ENCODE measurements at regions not wholly inside any gene's neighbourhood (a gene's known extent, or its start where the extent isn't known, plus 50 kb on each side); places are given as distances from the start of the nearest gene placed in this dataset.

GRCh38 chr20:39853050-39853449 is 836.0 kb downstream of the MAFB start:
- 72% methylated on average over 3 of the region's 3 CpGs for WGBS
- Histone ChIP-seq H3K36me3 (ENCODE audit: insufficient read depth, low read length) (no peaks in the 10 kb centered on the region), H3K27ac (ENCODE audit: low read depth, low read length) (no peak overlapping the region), H3K27me3 (ENCODE audit: insufficient read depth, low read length) (no peaks in the 10 kb centered on the region), H3K9ac (ENCODE audit: low read depth, low read length) (no peak overlapping the region), H3K9me3 (ENCODE audit: insufficient read depth, low read depth, low read length) (no peaks in the 10 kb centered on the region), H3K4me3 (ENCODE audit: low read length) (no peak overlapping the region), H3K4me1 (ENCODE audit: insufficient read depth, low read length) (peaks cover 32% of the 10 kb centered on the region)

GRCh38 chr20:39851459-39851858 is 837.6 kb downstream of the MAFB start:
- Histone ChIP-seq H3K9ac (ENCODE audit: low read depth, low read length) (no peak overlapping the region), H3K36me3 (ENCODE audit: insufficient read depth, low read length) (no peaks in the 10 kb centered on the region), H3K27me3 (ENCODE audit: insufficient read depth, low read length) (no peaks in the 10 kb centered on the region), H3K4me3 (ENCODE audit: low read length) (no peak overlapping the region), H3K9me3 (ENCODE audit: insufficient read depth, low read depth, low read length) (no peaks in the 10 kb centered on the region), H3K27ac (ENCODE audit: low read depth, low read length) (no peak overlapping the region), H3K4me1 (ENCODE audit: insufficient read depth, low read length) (peaks cover 32% of the 10 kb centered on the region)
- 76% methylated on average over 3 of the region's 3 CpGs for WGBS

- H3K9me3 ChIP-seq (ENCODE audit: insufficient read depth, low read depth, low read length), result no peaks in the 10 kb centered on the region
- no peaks in the 10 kb centered on the region for H3K36me3 ChIP-seq (ENCODE audit: insufficient read depth, low read length)
- H3K27ac ChIP-seq (ENCODE audit: low read depth, low read length), result no peak overlapping the region
- H3K4me1 ChIP-seq (ENCODE audit: insufficient read depth, low read length), result peaks cover 32% of the 10 kb centered on the region
- 70% methylated on average over 5 of the region's 5 CpGs for WGBS
- H3K4me3 ChIP-seq (ENCODE audit: low read length), result no peak overlapping the region
- no peaks in the 10 kb centered on the region for H3K27me3 ChIP-seq (ENCODE audit: insufficient read depth, low read length)
- H3K9ac ChIP-seq (ENCODE audit: low read depth, low read length), result no peak overlapping the region
Measured at GRCh38 chr20:39850821-39851330, 838.2 kb downstream of the MAFB start.

- H3K9me3 ChIP-seq (ENCODE audit: insufficient read depth, low read depth, low read length), result no peaks in the 10 kb centered on the region
Measured at GRCh38 chr20:39850246-39850645, 838.8 kb downstream of the MAFB start.

GRCh38 chr20:39849664-39850063 is 839.4 kb downstream of the MAFB start:
- H3K9me3 ChIP-seq (ENCODE audit: insufficient read depth, low read depth, low read length), result no peaks in the 10 kb centered on the region
- peaks cover 32% of the 10 kb centered on the region for H3K4me1 ChIP-seq (ENCODE audit: insufficient read depth, low read length)
- no peak overlapping the region for H3K9ac ChIP-seq (ENCODE audit: low read depth, low read length)
- WGBS, result 83% methylated on average over 9 of the region's 9 CpGs
- no peaks in the 10 kb centered on the region for H3K36me3 ChIP-seq (ENCODE audit: insufficient read depth, low read length)
- H3K27me3 ChIP-seq (ENCODE audit: insufficient read depth, low read length), result no peaks in the 10 kb centered on the region
- H3K27ac ChIP-seq (ENCODE audit: low read depth, low read length), result no peak overlapping the region
- no peak overlapping the region for H3K4me3 ChIP-seq (ENCODE audit: low read length)

More at GRCh38 chr20:39850246-39850645, 838.8 kb downstream of the MAFB start:
- no peaks in the 10 kb centered on the region for H3K27me3 ChIP-seq (ENCODE audit: insufficient read depth, low read length)
- no peak overlapping the region for H3K9ac ChIP-seq (ENCODE audit: low read depth, low read length)
- H3K36me3 ChIP-seq (ENCODE audit: insufficient read depth, low read length), result no peaks in the 10 kb centered on the region
- H3K27ac ChIP-seq (ENCODE audit: low read depth, low read length), result no peak overlapping the region
- WGBS, result 87% methylated on average over 1 of the region's 1 CpG
- H3K4me1 ChIP-seq (ENCODE audit: insufficient read depth, low read length), result peaks cover 32% of the 10 kb centered on the region
- no peak overlapping the region for H3K4me3 ChIP-seq (ENCODE audit: low read length)

- Histone ChIP-seq H3K4me3 (ENCODE audit: low read length) (no peak overlapping the region), H3K4me1 (ENCODE audit: insufficient read depth, low read length) (peaks cover 28% of the 10 kb centered on the region)
Measured at GRCh38 chr20:39849171-39849570, 839.9 kb downstream of the MAFB start.

GRCh38 chr20:39839399-39840119 is 849.5 kb downstream of the MAFB start:
- Histone ChIP-seq H3K36me3 (ENCODE audit: insufficient read depth, low read length) (no peaks in the 10 kb centered on the region), H3K27ac (ENCODE audit: low read depth, low read length) (no peak overlapping the region), H3K4me1 (ENCODE audit: insufficient read depth, low read length) (no peaks in the 10 kb centered on the region), H3K4me3 (ENCODE audit: low read length) (no peak overlapping the region), H3K9ac (ENCODE audit: low read depth, low read length) (no peak overlapping the region), H3K27me3 (ENCODE audit: insufficient read depth, low read length) (no peaks in the 10 kb centered on the region), H3K9me3 (ENCODE audit: insufficient read depth, low read depth, low read length) (no peaks in the 10 kb centered on the region)
- 93% methylated on average over 9 of the region's 9 CpGs for WGBS

More at GRCh38 chr20:39849171-39849570, 839.9 kb downstream of the MAFB start:
- no peak overlapping the region for H3K9ac ChIP-seq (ENCODE audit: low read depth, low read length)
- H3K27me3 ChIP-seq (ENCODE audit: insufficient read depth, low read length), result no peaks in the 10 kb centered on the region
- 95% methylated on average over 5 of the region's 5 CpGs for WGBS
- H3K27ac ChIP-seq (ENCODE audit: low read depth, low read length), result no peak overlapping the region
- H3K36me3 ChIP-seq (ENCODE audit: insufficient read depth, low read length), result no peaks in the 10 kb centered on the region
- H3K9me3 ChIP-seq (ENCODE audit: insufficient read depth, low read depth, low read length), result no peaks in the 10 kb centered on the region

GRCh38 chr20:39837561-39837960 is 851.5 kb downstream of the MAFB start:
- WGBS, result 95% methylated on average over 3 of the region's 3 CpGs
- no peak overlapping the region for H3K9ac ChIP-seq (ENCODE audit: low read depth, low read length)
- H3K27ac ChIP-seq (ENCODE audit: low read depth, low read length), result no peak overlapping the region
- no peaks in the 10 kb centered on the region for H3K4me1 ChIP-seq (ENCODE audit: insufficient read depth, low read length)
- H3K36me3 ChIP-seq (ENCODE audit: insufficient read depth, low read length), result no peaks in the 10 kb centered on the region
- no peak overlapping the region for H3K4me3 ChIP-seq (ENCODE audit: low read length)
- no peaks in the 10 kb centered on the region for H3K9me3 ChIP-seq (ENCODE audit: insufficient read depth, low read depth, low read length)
- H3K27me3 ChIP-seq (ENCODE audit: insufficient read depth, low read length), result no peaks in the 10 kb centered on the region

- Histone ChIP-seq H3K9me3 (ENCODE audit: insufficient read depth, low read depth, low read length) (no peaks in the 10 kb centered on the region), H3K4me1 (ENCODE audit: insufficient read depth, low read length) (no peaks in the 10 kb centered on the region; the same call in 1 of the 2 replicates), H3K27me3 (ENCODE audit: insufficient read depth, low read length) (no peaks in the 10 kb centered on the region)
Measured at GRCh38 chr20:39835130-39835842, 853.8 kb downstream of the MAFB start.

GRCh38 chr20:39830903-39831302 is 858.1 kb downstream of the MAFB start:
- no peaks in the 10 kb centered on the region for H3K27me3 ChIP-seq (ENCODE audit: insufficient read depth, low read length)
- H3K27ac ChIP-seq (ENCODE audit: low read depth, low read length), result no peak overlapping the region
- WGBS, result no CpG with 5 or more reads among the region's 2 CpGs
- H3K36me3 ChIP-seq (ENCODE audit: insufficient read depth, low read length), result no peaks in the 10 kb centered on the region
- H3K4me1 ChIP-seq (ENCODE audit: insufficient read depth, low read length), result peaks cover 8% of the 10 kb centered on the region
- H3K9me3 ChIP-seq (ENCODE audit: insufficient read depth, low read depth, low read length), result no peaks in the 10 kb centered on the region
- no peak overlapping the region for H3K4me3 ChIP-seq (ENCODE audit: low read length)
- H3K9ac ChIP-seq (ENCODE audit: low read depth, low read length), result no peak overlapping the region

More at GRCh38 chr20:39835130-39835842, 853.8 kb downstream of the MAFB start:
- Histone ChIP-seq H3K9ac (ENCODE audit: low read depth, low read length) (no peak overlapping the region), H3K36me3 (ENCODE audit: insufficient read depth, low read length) (no peaks in the 10 kb centered on the region), H3K4me3 (ENCODE audit: low read length) (no peak overlapping the region), H3K27ac (ENCODE audit: low read depth, low read length) (no peak overlapping the region)
- 96% methylated on average over 6 of the region's 7 CpGs for whole genome bisulfite sequencing

- Histone ChIP-seq H3K4me1 (ENCODE audit: insufficient read depth, low read length) (peaks cover 8% of the 10 kb centered on the region), H3K27ac (ENCODE audit: low read depth, low read length) (no peak overlapping the region), H3K9me3 (ENCODE audit: insufficient read depth, low read depth, low read length) (no peaks in the 10 kb centered on the region), H3K4me3 (ENCODE audit: low read length) (no peak overlapping the region), H3K36me3 (ENCODE audit: insufficient read depth, low read length) (no peaks in the 10 kb centered on the region), H3K27me3 (ENCODE audit: insufficient read depth, low read length) (no peaks in the 10 kb centered on the region), H3K9ac (ENCODE audit: low read depth, low read length) (no peak overlapping the region)
- WGBS, result 57% methylated on average over 3 of the region's 3 CpGs
Measured at GRCh38 chr20:39829661-39830060, 859.4 kb downstream of the MAFB start.
